Keratinocyte (primary cell): ENCODE measurements at regions not wholly inside any gene's neighbourhood (a gene's known extent, or its start where the extent isn't known, plus 50 kb on each side); places are given as distances from the start of the nearest gene placed in this dataset.
"Not testable (repeated sequence)": the region's sequence is repeated elsewhere in the genome, so short reads cannot be mapped to it uniquely, and the experiment has no call there.

Experiments
- DNase-seq: peaks from one replicate; pipeline ENCODE4 v3.0.0-alpha.2; 2011; ENCODE audit warnings: low read depth, missing footprints, low spot score
- FAIRE-seq: peaks from 2 replicates; lab custom pipeline; 2011; peaks lifted over from hg19 to GRCh38; lab: Jason Lieb, UNC
- H2AFZ ChIP-seq: 2 replicates; pipeline ENCODE4 v1.6.0; 2012; ENCODE audit warnings: low read length, control low read depth, inconsistent platforms; ENCODE audit not compliant: control insufficient read depth
- H3K27ac ChIP-seq: 2 replicates; pipeline ENCODE4 v1.5.1; 2011; ENCODE audit warnings: low read length; ENCODE audit not compliant: control insufficient read depth, insufficient read depth
- H3K27me3 ChIP-seq: 3 replicates; pipeline ENCODE4 v1.6.0; 2011; ENCODE audit warnings: low read length; ENCODE audit not compliant: control insufficient read depth, insufficient read depth; ENCODE audit errors: extremely low read depth
- H3K36me3 ChIP-seq, 2 experiments: 2 replicates in 1 of 2; 3 replicates in 1 of 2; pipeline ENCODE4 v1.5.1; 2011; ENCODE audit warnings: low read length in 2 of 2, mild to moderate bottlenecking in 1 of 2; ENCODE audit not compliant: control insufficient read depth in 2 of 2, insufficient read depth in 2 of 2; ENCODE audit errors: extremely low read depth in 1 of 2
- H3K4me1 ChIP-seq: 3 replicates; pipeline ENCODE4 v1.5.1; 2011; ENCODE audit warnings: low read length; ENCODE audit not compliant: control insufficient read depth, insufficient read depth; ENCODE audit errors: extremely low read depth
- H3K4me2 ChIP-seq: 3 replicates; pipeline ENCODE4 v1.6.0; 2011; ENCODE audit warnings: low read depth, low read length; ENCODE audit not compliant: control insufficient read depth, insufficient read depth; ENCODE audit errors: extremely low read depth
- H3K4me3 ChIP-seq, 3 experiments: fragments of 200-600 bp in 1 of 3; sonication (generic) in 1 of 3; 2 replicates in 2 of 3; 3 replicates in 1 of 3; pipeline ENCODE4 v1.5.1; 2011 to 2016; ENCODE audit warnings: low read length in 3 of 3, mild to moderate bottlenecking in 3 of 3, control low read depth in 2 of 3, inconsistent platforms in 1 of 3, low read depth in 1 of 3, mixed read lengths in 1 of 3, mixed run types in 1 of 3, moderate library complexity in 1 of 3; ENCODE audit not compliant: control insufficient read depth in 2 of 3, insufficient read depth in 2 of 3; ENCODE audit errors: extremely low read depth in 1 of 3
- H3K79me2 ChIP-seq: 2 replicates; pipeline ENCODE4 v1.6.0; 2012; ENCODE audit warnings: low read length; ENCODE audit not compliant: control insufficient read depth, insufficient read depth
- H3K9ac ChIP-seq: 3 replicates; pipeline ENCODE4 v1.6.0; 2011; ENCODE audit warnings: low read length; ENCODE audit not compliant: control insufficient read depth, insufficient read depth; ENCODE audit errors: extremely low read depth
- H3K9me1 ChIP-seq: 3 replicates; pipeline ENCODE4 v1.6.0; 2011; ENCODE audit warnings: low read length; ENCODE audit not compliant: control insufficient read depth, insufficient read depth; ENCODE audit errors: extremely low read depth
- H3K9me3 ChIP-seq: 2 replicates; pipeline ENCODE4 v1.5.1; 2012; ENCODE audit warnings: low read depth, low read length; ENCODE audit not compliant: control insufficient read depth
- H4K20me1 ChIP-seq: 3 replicates; pipeline ENCODE4 v1.6.0; 2011; ENCODE audit warnings: low read length; ENCODE audit not compliant: control insufficient read depth, insufficient read depth; ENCODE audit errors: extremely low read depth
- EZH2 ChIP-seq: IDR thresholded peaks from one replicate; pipeline ENCODE4 v1.6.1; 2012; ENCODE audit warnings: inconsistent platforms, mild to moderate bottlenecking, low read length, moderate library complexity
- dilution Hi-C: fragments of 300-500 bp; cut with MboI; formaldehyde crosslinking; loops from one replicate; pipeline ENCODE4 v1.7.0; 2020; ENCODE audit warnings: low sequenced_read_pairs; ENCODE audit not compliant: extremely low pct_ligation_motif_present
- TF ChIP-seq, protein P1 (sequence below), 3 experiments: IDR thresholded peaks in 1 of 3; conservative IDR thresholded peaks in 1 of 3; optimal IDR thresholded peaks in 1 of 3; 2 replicates in 2 of 3; 3 replicates in 1 of 3; pipeline versions ENCODE3 to v1.5.1; 2011; ENCODE audit warnings: low read length in 3 of 3, mild to moderate bottlenecking in 3 of 3, moderate library complexity in 2 of 3, control low read depth in 1 of 3, inconsistent platforms in 1 of 3; ENCODE audit not compliant: insufficient read depth in 2 of 3; ENCODE audit errors: extremely low read depth in 1 of 3

DNA sequence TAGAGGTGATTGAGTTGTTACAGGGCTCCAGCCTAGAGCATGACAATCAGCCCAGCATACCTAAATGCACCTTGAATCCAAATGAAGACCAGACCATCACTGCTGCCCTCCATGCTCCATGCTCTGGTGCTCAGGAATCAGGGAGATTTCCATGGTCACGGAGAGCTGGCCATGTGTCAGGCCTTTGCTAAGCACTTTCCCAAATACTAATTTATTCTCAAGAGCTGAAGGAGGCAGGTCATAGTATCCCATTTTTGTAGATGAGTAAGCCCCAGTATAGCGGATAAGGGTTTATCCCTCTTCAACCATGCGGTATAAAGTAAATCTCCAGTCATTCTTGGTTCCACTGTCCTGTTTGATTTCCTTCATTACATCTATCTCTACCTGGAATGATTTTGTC lies 240.8 kb downstream of the TFAP2A start:
- H3K9me1 ChIP-seq = no peaks in the 10 kb centered on the region
- no peak for DNase-seq
- H4K20me1 ChIP-seq = no peaks in the 10 kb centered on the region
- no peak for FAIRE-seq
- dilution Hi-C loops = no loop called here
- TF ChIP-seq EZH2 = no peak
- TF ChIP-seq, protein P1, sequence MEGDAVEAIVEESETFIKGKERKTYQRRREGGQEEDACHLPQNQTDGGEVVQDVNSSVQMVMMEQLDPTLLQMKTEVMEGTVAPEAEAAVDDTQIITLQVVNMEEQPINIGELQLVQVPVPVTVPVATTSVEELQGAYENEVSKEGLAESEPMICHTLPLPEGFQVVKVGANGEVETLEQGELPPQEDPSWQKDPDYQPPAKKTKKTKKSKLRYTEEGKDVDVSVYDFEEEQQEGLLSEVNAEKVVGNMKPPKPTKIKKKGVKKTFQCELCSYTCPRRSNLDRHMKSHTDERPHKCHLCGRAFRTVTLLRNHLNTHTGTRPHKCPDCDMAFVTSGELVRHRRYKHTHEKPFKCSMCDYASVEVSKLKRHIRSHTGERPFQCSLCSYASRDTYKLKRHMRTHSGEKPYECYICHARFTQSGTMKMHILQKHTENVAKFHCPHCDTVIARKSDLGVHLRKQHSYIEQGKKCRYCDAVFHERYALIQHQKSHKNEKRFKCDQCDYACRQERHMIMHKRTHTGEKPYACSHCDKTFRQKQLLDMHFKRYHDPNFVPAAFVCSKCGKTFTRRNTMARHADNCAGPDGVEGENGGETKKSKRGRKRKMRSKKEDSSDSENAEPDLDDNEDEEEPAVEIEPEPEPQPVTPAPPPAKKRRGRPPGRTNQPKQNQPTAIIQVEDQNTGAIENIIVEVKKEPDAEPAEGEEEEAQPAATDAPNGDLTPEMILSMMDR (optimal IDR thresholded peaks at IDR 0.05 in 1 of 3, IDR thresholded peaks at IDR 0.05 in 1 of 3, conservative IDR thresholded peaks at IDR 0.05 in 1 of 3; ENCODE audit: extremely low read depth in 1 of 3, insufficient read depth in 2 of 3, low read length in 3 of 3) = no peak
- H3K36me3 ChIP-seq = no peaks in the 10 kb centered on the region
- no peak overlapping the region for H2AFZ ChIP-seq
- no peaks in the 10 kb centered on the region for H3K27me3 ChIP-seq
- H3K4me2 ChIP-seq = no peak overlapping the region
- H3K9me3 ChIP-seq = no peaks in the 10 kb centered on the region
- no peak overlapping the region for H3K9ac ChIP-seq
- H3K4me1 ChIP-seq = peaks cover 8% of the 10 kb centered on the region
- H3K4me3 ChIP-seq = no peak overlapping the region
- no peaks in the 10 kb centered on the region for H3K79me2 ChIP-seq
- H3K27ac ChIP-seq = no peak overlapping the region

DNA sequence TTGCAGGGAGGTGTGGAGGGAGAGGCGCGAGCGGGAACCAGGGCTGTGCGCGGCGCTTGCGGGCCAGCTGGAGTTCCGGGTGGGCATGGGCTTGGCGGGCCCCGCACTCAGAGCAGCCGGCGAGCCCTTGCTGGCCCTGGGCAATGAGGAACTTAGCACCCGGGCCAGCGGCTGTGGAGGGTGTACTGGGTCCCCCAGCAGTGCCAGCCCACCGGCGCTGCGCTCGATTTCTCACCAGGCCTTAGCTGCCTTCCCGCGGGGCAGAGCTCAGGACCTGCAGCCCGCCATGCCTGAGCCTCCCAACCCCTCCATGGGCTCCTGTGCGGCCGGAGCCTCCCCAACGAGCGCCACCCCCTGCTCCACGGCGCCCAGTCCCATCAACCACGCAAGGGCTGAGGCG lies 243.2 kb downstream of the TFAP2A start:
- H3K4me1 ChIP-seq, H3K27ac ChIP-seq, H3K4me2 ChIP-seq, H3K9me3 ChIP-seq, H2AFZ ChIP-seq, H3K9me1 ChIP-seq, H3K36me3 ChIP-seq, H4K20me1 ChIP-seq, H3K27me3 ChIP-seq, DNase-seq, dilution Hi-C loops, FAIRE-seq, H3K79me2 ChIP-seq, H3K4me3 ChIP-seq, H3K9ac ChIP-seq: not testable (repeated sequence)

DNA sequence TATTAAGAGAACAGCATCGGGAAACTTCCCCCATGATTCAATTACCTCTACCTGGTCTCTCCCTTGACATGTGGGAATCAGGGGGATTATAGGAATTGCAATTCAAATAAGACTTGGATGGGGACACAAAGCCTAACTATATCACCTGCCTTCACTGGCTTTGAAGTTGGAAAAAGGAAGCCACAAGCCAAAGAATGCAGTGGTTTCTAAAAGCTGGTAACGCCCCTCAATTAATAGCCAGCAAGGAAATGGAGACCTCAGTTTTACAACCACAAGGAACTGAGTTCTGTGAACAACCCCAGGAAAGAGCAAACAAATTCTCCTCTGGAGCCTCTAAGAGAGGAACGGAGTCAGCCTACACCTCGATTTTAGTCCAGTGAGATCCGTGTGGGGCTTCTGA lies 244.1 kb downstream of the TFAP2A start:
- FAIRE-seq = no peak
- no peak overlapping the region for H2AFZ ChIP-seq
- H3K27me3 ChIP-seq = no peaks in the 10 kb centered on the region

More for the DNA sequence above, 244.1 kb downstream of the TFAP2A start:
- no peaks in the 10 kb centered on the region for H3K79me2 ChIP-seq
- no peaks in the 10 kb centered on the region for H3K9me3 ChIP-seq
- no peaks in the 10 kb centered on the region for H3K9me1 ChIP-seq
- no peak for DNase-seq
- dilution Hi-C loops = no loop called here
- H3K27ac ChIP-seq = no peak overlapping the region
- no peak for TF ChIP-seq EZH2
- TF ChIP-seq, protein P1 (optimal IDR thresholded peaks at IDR 0.05 in 1 of 3, IDR thresholded peaks at IDR 0.05 in 1 of 3, conservative IDR thresholded peaks at IDR 0.05 in 1 of 3; ENCODE audit: extremely low read depth in 1 of 3, insufficient read depth in 2 of 3, low read length in 3 of 3) = no peak
- H3K4me1 ChIP-seq = peaks cover under 1% of the 10 kb centered on the region
- H3K36me3 ChIP-seq = no peaks in the 10 kb centered on the region
- H3K4me2 ChIP-seq = no peak overlapping the region
- H3K9ac ChIP-seq = no peak overlapping the region
- H4K20me1 ChIP-seq = no peaks in the 10 kb centered on the region
- no peak overlapping the region for H3K4me3 ChIP-seq
